GM12891 (cell line): ENCODE measurements at regions not wholly inside any gene's neighbourhood (a gene's known extent, or its start where the extent isn't known, plus 50 kb on each side); places are given as distances from the start of the nearest gene placed in this dataset.

ENCODE experiments used
- PAX5 ChIP-seq: IDR thresholded peaks from 2 replicates; pipeline ENCODE4 v1.6.1; 2011; ENCODE audit warnings: low read length, moderate library complexity, mild to moderate bottlenecking; ENCODE audit not compliant: insufficient read depth, severe bottlenecking
- POLR2A ChIP-seq: IDR thresholded peaks from 2 replicates; pipeline ENCODE4 v1.6.1; 2011; ENCODE audit warnings: low read depth, low read length, control low read depth
- POLR2AphosphoS5 ChIP-seq: IDR thresholded peaks from 2 replicates; pipeline ENCODE4 v1.6.1; 2011; ENCODE audit warnings: low read depth, low read length, control low read depth
- POU2F2 ChIP-seq: IDR thresholded peaks from 2 replicates; pipeline ENCODE4 v1.6.1; 2011; ENCODE audit warnings: low read depth, mild to moderate bottlenecking, control low read depth, low read length, moderate library complexity
- SPI1 ChIP-seq: IDR thresholded peaks from 2 replicates; pipeline ENCODE4 v1.6.1; 2011; ENCODE audit warnings: low read depth, low read length, control low read depth
- TAF1 ChIP-seq: IDR thresholded peaks from 2 replicates; pipeline ENCODE4 v1.6.1; 2011; ENCODE audit warnings: low read depth, low read length, control low read depth

DNA sequence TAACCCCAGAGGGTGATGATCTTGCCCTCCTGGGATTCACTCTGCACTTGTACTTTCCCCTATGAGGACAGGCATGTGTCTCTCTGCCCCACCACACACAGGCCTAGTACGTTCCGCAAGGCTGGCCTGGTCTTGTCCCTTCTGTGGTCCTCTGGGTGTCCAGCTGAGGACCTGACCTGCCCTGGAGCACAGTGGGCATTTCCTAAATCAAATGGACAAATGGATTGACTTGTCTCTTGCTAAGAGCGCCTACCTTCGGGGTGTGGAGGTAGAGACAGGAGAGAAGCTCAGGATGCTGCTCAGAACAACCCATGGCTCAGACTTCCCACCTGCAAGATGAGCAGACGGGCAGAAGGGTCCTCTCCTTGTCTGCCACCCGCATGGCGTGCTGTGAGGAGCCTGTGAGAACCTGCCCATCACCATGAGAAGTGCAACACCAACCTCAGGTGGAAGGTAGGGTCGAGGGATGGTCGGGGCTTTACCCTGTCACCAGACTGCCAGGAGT, 133.6 kb downstream of the MYCN start:
- TF ChIP-seq POLR2AphosphoS5: no peak
- no peak for TF ChIP-seq POLR2A
- TF ChIP-seq POU2F2: no peak
- no peak for TF ChIP-seq SPI1
- no peak for TF ChIP-seq TAF1
- TF ChIP-seq PAX5: no peak
